ENCODE measurements at regions not wholly inside any gene's neighbourhood (a gene's known extent, or its start where the extent isn't known, plus 50 kb on each side); places are given as distances from the start of the nearest gene placed in this dataset.

DNA sequence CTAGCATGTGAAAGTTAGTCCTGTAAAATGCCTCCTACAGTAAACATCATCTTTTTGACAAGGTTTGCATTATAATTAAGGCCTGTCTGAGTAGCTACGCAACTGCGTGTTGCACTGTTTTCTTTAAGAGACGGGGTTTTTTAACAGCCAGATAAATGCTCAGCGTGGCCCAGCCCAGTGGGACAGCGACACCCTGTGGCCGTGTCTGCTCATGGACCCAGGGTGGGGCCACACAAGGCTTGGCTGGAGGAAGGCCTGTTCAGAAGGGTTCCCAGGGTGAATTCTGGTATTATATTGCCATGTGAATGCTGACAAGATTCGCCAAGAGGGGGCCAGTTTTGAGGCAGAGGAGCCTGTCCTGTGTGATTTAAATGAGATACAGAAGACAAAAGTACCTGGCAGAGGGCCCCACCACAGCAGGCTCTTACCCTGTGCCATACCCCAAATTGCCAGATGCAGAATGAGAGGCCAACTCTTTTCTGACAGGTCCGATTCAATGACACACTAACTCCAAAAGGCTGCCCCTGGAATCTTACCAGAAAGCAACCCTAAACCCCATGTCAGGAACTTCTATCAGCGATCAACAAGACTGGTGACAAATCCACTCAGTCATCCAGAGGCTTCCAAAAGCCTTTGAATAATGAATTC is 65.9 kb upstream of the IRX6 start:
- ATAC-seq (peak; percentile 98), DNase-seq (peak; percentile 61 to 86 (median 84))
- H3K4me1 ChIP-seq (ENCODE audit: low read depth), result no peaks in the 10 kb centered on the region
- no peak overlapping the region for H3K4me3 ChIP-seq
- TF ChIP-seq, protein P1, sequence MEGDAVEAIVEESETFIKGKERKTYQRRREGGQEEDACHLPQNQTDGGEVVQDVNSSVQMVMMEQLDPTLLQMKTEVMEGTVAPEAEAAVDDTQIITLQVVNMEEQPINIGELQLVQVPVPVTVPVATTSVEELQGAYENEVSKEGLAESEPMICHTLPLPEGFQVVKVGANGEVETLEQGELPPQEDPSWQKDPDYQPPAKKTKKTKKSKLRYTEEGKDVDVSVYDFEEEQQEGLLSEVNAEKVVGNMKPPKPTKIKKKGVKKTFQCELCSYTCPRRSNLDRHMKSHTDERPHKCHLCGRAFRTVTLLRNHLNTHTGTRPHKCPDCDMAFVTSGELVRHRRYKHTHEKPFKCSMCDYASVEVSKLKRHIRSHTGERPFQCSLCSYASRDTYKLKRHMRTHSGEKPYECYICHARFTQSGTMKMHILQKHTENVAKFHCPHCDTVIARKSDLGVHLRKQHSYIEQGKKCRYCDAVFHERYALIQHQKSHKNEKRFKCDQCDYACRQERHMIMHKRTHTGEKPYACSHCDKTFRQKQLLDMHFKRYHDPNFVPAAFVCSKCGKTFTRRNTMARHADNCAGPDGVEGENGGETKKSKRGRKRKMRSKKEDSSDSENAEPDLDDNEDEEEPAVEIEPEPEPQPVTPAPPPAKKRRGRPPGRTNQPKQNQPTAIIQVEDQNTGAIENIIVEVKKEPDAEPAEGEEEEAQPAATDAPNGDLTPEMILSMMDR (IDR thresholded peaks at IDR 0.05), result peak; percentile 67
- intact Hi-C loops (cut with DNase I, micrococcal nuclease), result no loop called here
- H3K36me3 ChIP-seq (ENCODE audit: low read depth), result no peaks in the 10 kb centered on the region
- no peaks in the 10 kb centered on the region for H3K9me3 ChIP-seq

DNA sequence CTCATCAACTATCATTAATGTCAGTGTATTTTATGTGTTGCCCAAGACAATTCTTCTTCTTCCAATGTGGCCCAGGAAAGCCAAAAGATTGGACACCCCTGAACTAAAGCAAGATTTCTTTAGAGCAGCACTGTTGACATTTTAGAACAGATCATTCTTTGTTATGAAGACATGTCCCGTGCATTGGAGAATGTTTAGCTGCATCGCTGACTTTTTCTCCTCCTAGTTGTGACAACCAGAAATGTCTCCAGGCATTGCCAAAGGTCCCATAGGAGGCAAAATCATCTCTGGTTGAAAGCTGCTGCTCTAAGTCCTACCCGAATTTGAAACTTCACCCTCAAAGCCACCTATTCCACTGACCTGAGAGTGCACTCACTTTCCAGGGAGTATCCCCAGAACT is 62.7 kb upstream of the IRX6 start:
- no peak for ATAC-seq
- no peaks in the 10 kb centered on the region for H3K36me3 ChIP-seq (ENCODE audit: low read depth)
- H3K4me3 ChIP-seq, result no peak overlapping the region
- no peaks in the 10 kb centered on the region for H3K9me3 ChIP-seq
- DNase-seq, result no peak
- TF ChIP-seq, protein P1 (IDR thresholded peaks at IDR 0.05), result no peak
- intact Hi-C loops (cut with DNase I, micrococcal nuclease), result no loop called here
- no peaks in the 10 kb centered on the region for H3K4me1 ChIP-seq (ENCODE audit: low read depth)

DNA sequence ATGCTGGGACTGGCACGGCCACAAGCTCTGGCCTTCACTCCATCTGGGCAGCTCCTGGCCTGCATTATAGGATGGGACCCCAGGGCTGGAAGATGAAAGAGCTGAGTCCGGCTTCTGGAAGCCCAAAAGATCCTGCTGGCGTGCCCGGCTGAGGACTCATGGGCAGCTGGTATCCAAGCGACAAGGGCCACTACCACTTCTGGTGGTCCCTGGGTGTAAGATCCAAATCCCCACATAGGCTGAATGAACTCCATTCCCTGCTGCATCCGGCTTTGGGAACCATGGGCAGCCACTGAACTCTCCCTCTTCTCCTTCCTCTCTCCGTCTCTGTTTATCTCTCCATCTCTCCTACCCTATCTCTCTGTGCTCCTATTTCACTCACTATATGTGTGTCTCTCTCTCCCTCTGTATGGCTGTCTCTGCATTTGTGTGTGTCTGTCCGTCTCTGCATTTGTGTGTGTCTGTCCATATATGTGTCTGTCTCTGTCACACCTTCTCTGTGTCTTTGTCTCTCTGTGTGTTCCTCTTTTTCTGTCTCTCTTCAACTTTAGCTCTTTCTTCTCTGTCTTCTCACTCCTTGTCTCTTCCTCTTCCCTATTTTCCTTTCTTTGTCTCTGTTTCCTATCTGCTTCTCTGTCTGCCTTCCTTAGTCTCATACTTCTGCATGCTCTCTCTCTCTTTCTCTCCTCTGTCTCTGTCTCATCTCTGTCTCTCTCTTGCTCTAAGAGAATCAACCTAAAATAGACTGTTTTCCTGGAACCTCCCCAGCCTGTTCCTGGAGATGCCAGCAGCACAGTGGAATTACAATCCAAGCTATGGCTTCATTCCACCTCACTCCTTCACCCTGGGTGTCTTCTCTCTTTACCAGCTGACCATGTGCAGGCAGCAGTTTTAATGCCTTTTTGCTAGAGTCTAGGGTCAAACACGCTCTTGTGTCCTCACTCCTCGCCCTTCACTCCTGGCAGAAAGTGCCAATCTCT is 60.4 kb upstream of the IRX6 start:
- Histone ChIP-seq H3K36me3 (ENCODE audit: low read depth) (no peaks in the 10 kb centered on the region), H3K4me3 (no peak overlapping the region), H3K9me3 (no peaks in the 10 kb centered on the region), H3K4me1 (ENCODE audit: low read depth) (no peaks in the 10 kb centered on the region)
- intact Hi-C loops (cut with DNase I, micrococcal nuclease), result no loop called here
- ATAC-seq (no peak), DNase-seq (no peak)
- TF ChIP-seq, protein P1 (IDR thresholded peaks at IDR 0.05), result no peak

DNA sequence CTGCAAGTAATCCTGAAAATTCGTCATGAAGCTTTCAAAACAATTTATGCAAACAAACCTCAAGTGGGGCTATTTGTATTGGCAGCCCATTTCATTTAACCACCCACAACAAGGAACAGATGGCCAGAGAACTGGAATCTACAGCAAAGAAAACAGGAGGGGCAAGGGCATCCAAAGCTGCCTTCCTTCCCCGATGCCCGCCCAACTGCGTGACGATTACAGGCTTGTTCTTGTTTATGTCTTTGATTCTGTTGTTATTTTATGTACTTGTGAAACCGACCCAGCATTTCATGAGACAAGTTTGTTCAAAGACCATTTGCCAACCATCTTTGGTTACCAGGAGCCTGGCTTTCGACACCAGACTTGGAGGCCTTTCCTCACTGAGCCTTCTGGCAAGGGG is 59.1 kb upstream of the IRX6 start:
- DNase-seq (no peak), ATAC-seq (no peak)
- intact Hi-C loops (cut with DNase I, micrococcal nuclease), result no loop called here
- TF ChIP-seq, protein P1 (IDR thresholded peaks at IDR 0.05), result no peak
- no peaks in the 10 kb centered on the region for H3K9me3 ChIP-seq
- no peaks in the 10 kb centered on the region for H3K36me3 ChIP-seq (ENCODE audit: low read depth)
- no peaks in the 10 kb centered on the region for H3K4me1 ChIP-seq (ENCODE audit: low read depth)
- no peak overlapping the region for H3K4me3 ChIP-seq

DNA sequence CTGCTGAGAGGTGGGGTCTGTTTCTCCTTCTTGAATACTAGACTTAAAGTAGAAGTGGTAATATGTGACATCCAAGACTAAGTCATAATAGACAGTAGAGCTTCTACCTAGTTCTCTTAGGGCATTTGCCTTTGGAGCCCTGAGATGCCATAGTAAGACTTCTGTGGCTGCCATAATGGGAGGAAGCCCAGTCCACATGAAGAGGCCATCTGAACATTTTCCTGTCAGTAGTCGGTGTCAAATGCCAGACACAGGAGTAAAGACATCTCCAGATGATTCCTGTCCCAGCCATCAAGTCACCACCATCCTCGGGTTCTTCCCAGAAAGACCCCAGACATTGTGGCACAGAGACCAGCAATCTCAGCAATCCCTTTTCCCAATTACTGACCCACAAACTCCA is 58.1 kb upstream of the IRX6 start:
- Histone ChIP-seq H3K9me3 (no peaks in the 10 kb centered on the region), H3K36me3 (ENCODE audit: low read depth) (no peaks in the 10 kb centered on the region), H3K4me1 (ENCODE audit: low read depth) (no peaks in the 10 kb centered on the region), H3K4me3 (no peak overlapping the region)
- DNase-seq, result no peak
- TF ChIP-seq, protein P1 (IDR thresholded peaks at IDR 0.05), result no peak
- ATAC-seq, result no peak
- intact Hi-C loops (cut with DNase I, micrococcal nuclease), result no loop called here
